ENCODE measurements at regions not wholly inside any gene's neighbourhood (a gene's known extent, or its start where the extent isn't known, plus 50 kb on each side); places are given as distances from the start of the nearest gene placed in this dataset.
"Not testable (repeated sequence)": the region's sequence is repeated elsewhere in the genome, so short reads cannot be mapped to it uniquely, and the experiment has no call there.

GRCh38 chr18:23329671-23330070 lies 123.4 kb upstream of the RIOK3 start:
- H3K4me1 ChIP-seq (ENCODE audit: control insufficient read depth, insufficient read depth, low read length); H3K4me2 ChIP-seq (ENCODE audit: low read depth, low read length); H4K8ac ChIP-seq (ENCODE audit: low read depth in 2 of 2, low read length in 2 of 2); H4K5ac ChIP-seq (ENCODE audit: low read depth, low read length); H3K4me3 ChIP-seq (ENCODE audit: insufficient read depth, low read depth, low read length); POLR2A ChIA-PET (ENCODE audit: unreplicated experiment); dilution Hi-C loops (cut with HindIII; ENCODE audit: low sequenced_read_pairs, unreplicated experiment); H2BK5ac ChIP-seq (ENCODE audit: low read depth, low read length, poor library complexity, severe bottlenecking); H2AFZ ChIP-seq (replicated peaks; ENCODE audit: low read length, poor library complexity); H2BK15ac ChIP-seq (ENCODE audit: low read depth, low read length); H4K91ac ChIP-seq (ENCODE audit: insufficient read depth, low read depth, low read length); CTCF ChIA-PET; ATAC-seq (ENCODE audit: low read depth); H2AK9ac ChIP-seq (replicated peaks; ENCODE audit: low read depth, low read length, poor library complexity); H3K9ac ChIP-seq (ENCODE audit: low read depth, low read length); H3K4ac ChIP-seq (ENCODE audit: low read depth, low read length); H4K20me1 ChIP-seq (ENCODE audit: insufficient read depth, low read length); H2BK20ac ChIP-seq (ENCODE audit: low read depth, low read length); BruUV-seq (replicated peaks); H3K79me1 ChIP-seq (ENCODE audit: low read depth in 1 of 2, low read length in 2 of 2); H2AK5ac ChIP-seq (ENCODE audit: low read depth, low read length); H3K14ac ChIP-seq (replicated peaks; ENCODE audit: low read depth, low read length); in situ Hi-C loops (cut with MboI; ENCODE audit: low sequenced_read_pairs); H3K23ac ChIP-seq (ENCODE audit: low read depth, low read length); intact Hi-C loops (cut with micrococcal nuclease); H3K36me3 ChIP-seq (ENCODE audit: control insufficient read depth, insufficient read depth, low read length); DNase-seq; H3K9me3 ChIP-seq (ENCODE audit: control insufficient read depth, insufficient read depth, low read length); H3K56ac ChIP-seq (ENCODE audit: extremely low read depth, insufficient read depth, low read length); H3K27me3 ChIP-seq (ENCODE audit: control insufficient read depth, insufficient read depth, low read length); H3K27ac ChIP-seq (ENCODE audit: insufficient read depth, low read length); H3K18ac ChIP-seq (ENCODE audit: low read depth, low read length); H3K9me1 ChIP-seq (ENCODE audit: insufficient read depth, low read length); H2BK120ac ChIP-seq (ENCODE audit: low read depth, low read length): not testable (repeated sequence)
- no CpG with 5 or more reads among the region's 3 CpGs for WGBS, 2 experiments (ENCODE audit: extremely low coverage in 2 of 2, insufficient read length in 1 of 2)

All from IMR-90 (cell line).